K562 (cell line): ENCODE measurements at regions not wholly inside any gene's neighbourhood (a gene's known extent, or its start where the extent isn't known, plus 50 kb on each side); places are given as distances from the start of the nearest gene placed in this dataset.

ENCODE experiments used
- ATAC-seq: fragments of 200-7000 bp; cut with Tn5 transposase; 3 replicates; pipeline ENCODE4 v1.9.1; 2020; ENCODE audit warnings: moderate library complexity
- BruUV-seq: library from RNA; stranded (reverse); fragments of 400-500 nt; replicated peaks from 2 replicates; lab custom pipeline; 2021; lab: Mats Ljungman, UMichigan
- CTCF ChIA-PET: fragments of 300-600 bp; formaldehyde crosslinking; extraction: SDS; loops from one replicate; lab custom pipeline; 2021; ENCODE audit warnings: low intra/inter-chr PET ratio; lab: Yijun Ruan, JAX
- POLR2A ChIA-PET: fragments of 300-600, 350-650 bp; sonication (Branson Sonifier 250); formaldehyde crosslinking; extraction: SDS; loops from one replicate; lab custom pipeline; 2021; ENCODE audit warnings: antibody characterized with exemption, inconsistent platforms; lab: Yijun Ruan, JAX
- DNase-seq, 4 experiments: peaks; one replicate each; pipeline versions ENCODE4 v3.0.0 to v3.0.0-alpha.2; 2011 to 2018; ENCODE audit warnings: low spot score in 3 of 4, mixed read lengths in 3 of 4; ENCODE audit errors: extremely low read depth in 1 of 4
- FAIRE-seq: peaks from 2 replicates; lab custom pipeline; 2011; peaks lifted over from hg19 to GRCh38; lab: Jason Lieb, UNC
- H2AFZ ChIP-seq: 2 replicates; pipeline ENCODE4 v1.6.0; 2011; ENCODE audit warnings: low read depth, low read length, control low read depth, inconsistent platforms
- H3K27ac ChIP-seq: fragments of 200-600 bp; 3 replicates; pipeline ENCODE4 v1.8.0; 2011; ENCODE audit warnings: low read depth, mild to moderate bottlenecking, control low read depth, inconsistent platforms, low read length, moderate library complexity, mixed read lengths; ENCODE audit errors: extremely low read depth
- H3K27me3 ChIP-seq, 2 experiments: fragments of 300-600 bp in 1 of 2; 2 replicates in 1 of 2; 3 replicates in 1 of 2; pipeline versions ENCODE4 v1.6.0 to v1.8.0; 2011; ENCODE audit warnings: inconsistent platforms in 2 of 2, low read length in 2 of 2, mild to moderate bottlenecking in 1 of 2, mixed read lengths in 1 of 2, moderate library complexity in 1 of 2; ENCODE audit not compliant: control insufficient read depth in 2 of 2, insufficient read depth in 2 of 2
- H3K36me3 ChIP-seq: fragments of 300-600 bp; 3 replicates; pipeline ENCODE4 v1.8.0; 2011; ENCODE audit warnings: mild to moderate bottlenecking, low read length, inconsistent platforms; ENCODE audit not compliant: control insufficient read depth, insufficient read depth
- H3K4me1 ChIP-seq, 2 experiments: fragments of 200-600 bp in 1 of 2; replicated peaks in 1 of 2; 2 replicates in 1 of 2; 3 replicates in 1 of 2; pipeline versions ENCODE4 v1.5.1 to v1.8.0; 2011; ENCODE audit warnings: inconsistent platforms in 2 of 2, low read length in 2 of 2, mild to moderate bottlenecking in 1 of 2, mixed read lengths in 1 of 2, moderate library complexity in 1 of 2; ENCODE audit not compliant: control insufficient read depth in 2 of 2, insufficient read depth in 2 of 2
- H3K4me2 ChIP-seq: 2 replicates; pipeline ENCODE4 v1.6.1; 2011; ENCODE audit warnings: low read length, control low read depth, inconsistent platforms, mixed read lengths; ENCODE audit not compliant: insufficient read depth
- H3K4me3 ChIP-seq: fragments of 200-600 bp; sonication (generic), shearing (Covaris generic); 2 replicates; pipeline ENCODE4 v1.5.1; 2016; ENCODE audit warnings: control low read depth, inconsistent platforms
- H3K79me2 ChIP-seq: fragments of 200-600 bp; 3 replicates; pipeline ENCODE4 v1.8.0; 2011; ENCODE audit warnings: low read length, inconsistent platforms; ENCODE audit not compliant: control insufficient read depth, insufficient read depth
- H3K9ac ChIP-seq, 2 experiments: 2 replicates each; pipeline versions ENCODE4 v1.6.0 to v1.6.1; 2011; ENCODE audit warnings: low read depth in 2 of 2, low read length in 2 of 2, control low read depth in 1 of 2, inconsistent platforms in 1 of 2, mild to moderate bottlenecking in 1 of 2, mixed read lengths in 1 of 2; ENCODE audit not compliant: insufficient read depth in 1 of 2
- H3K9me1 ChIP-seq: one replicate; pipeline ENCODE4 v1.6.0; 2011; ENCODE audit warnings: inconsistent platforms, mild to moderate bottlenecking, low read length, moderate library complexity; ENCODE audit not compliant: control insufficient read depth, insufficient read depth
- H3K9me3 ChIP-seq: replicated peaks from 2 replicates; pipeline ENCODE4 v1.5.1; 2011; ENCODE audit warnings: low read depth, low read length, inconsistent platforms; ENCODE audit not compliant: control insufficient read depth, insufficient read depth
- H4K20me1 ChIP-seq: replicated peaks from 2 replicates; pipeline ENCODE4 v1.6.1; 2011; ENCODE audit warnings: low read length, inconsistent platforms, mixed read lengths; ENCODE audit not compliant: control insufficient read depth, insufficient read depth
- CBX3 ChIP-seq, 2 experiments: IDR thresholded peaks; 1 replicate in 1 of 2; 2 replicates in 1 of 2; pipeline ENCODE4 v1.6.1; 2012; ENCODE audit warnings: inconsistent platforms in 2 of 2, low read length in 2 of 2, borderline replicate concordance in 1 of 2, control low read depth in 1 of 2
- CEBPB ChIP-seq: fragments of 450-650 bp; IDR thresholded peaks from 2 replicates; pipeline ENCODE4 v1.6.1; 2016; ENCODE audit warnings: missing genetic modification characterization, missing compliant biosample characterization
- HES1 ChIP-seq: fragments of 450-650 bp; IDR thresholded peaks from 2 replicates; pipeline ENCODE4 v1.6.1; 2016; ENCODE audit warnings: low read depth, mild to moderate bottlenecking, moderate library complexity
- PYGO2 ChIP-seq: fragments of 450-650 bp; IDR thresholded peaks from 2 replicates; pipeline ENCODE4 v1.6.1; 2016; ENCODE audit warnings: mild to moderate bottlenecking, missing genetic modification characterization, moderate library complexity, missing compliant biosample characterization
- SP2 ChIP-seq: IDR thresholded peaks from 2 replicates; pipeline ENCODE4 v1.6.1; 2011; ENCODE audit warnings: mild to moderate bottlenecking, low read depth, low read length, moderate library complexity; ENCODE audit not compliant: poor library complexity, severe bottlenecking; ENCODE audit errors: extremely low read depth
- TCF3 ChIP-seq: sonication (generic); formaldehyde crosslinking; IDR thresholded peaks from 2 replicates; pipeline ENCODE4 v1.4.0; 2020; ENCODE audit warnings: mild to moderate bottlenecking, missing genetic modification reagents
- TRIM24 ChIP-seq, 2 experiments: fragments of 450-650 bp; IDR thresholded peaks; 2 replicates each; pipeline ENCODE4 v1.6.1; 2016
- TRIM28 ChIP-seq: fragments of 450-650 bp; IDR thresholded peaks from 2 replicates; pipeline ENCODE4 v1.6.1; 2017
- USF2 ChIP-seq: sonication (generic); formaldehyde crosslinking; IDR thresholded peaks from 2 replicates; pipeline ENCODE4 v1.5.0; 2020; ENCODE audit warnings: missing genetic modification reagents
- YY1 ChIP-seq, 3 experiments: IDR thresholded peaks; 2 replicates each; pipeline ENCODE4 v1.6.1; 2011; ENCODE audit warnings: low read length in 2 of 3, mild to moderate bottlenecking in 2 of 3, moderate library complexity in 2 of 3, borderline replicate concordance in 1 of 3, control low read depth in 1 of 3, low read depth in 1 of 3; ENCODE audit not compliant: insufficient read depth in 3 of 3, insufficient replicate concordance in 2 of 3, control insufficient read depth in 1 of 3, insufficient read length in 1 of 3; ENCODE audit errors: extremely low read depth in 1 of 3
- ZNF197 ChIP-seq: fragments of 200-800 bp; sonication (Bioruptor generic); IDR thresholded peaks from 2 replicates; pipeline ENCODE4 v1.6.1; 2016; ENCODE audit warnings: low read depth, missing genetic modification characterization, missing compliant biosample characterization
- ZNF232 ChIP-seq: sonication (generic); formaldehyde crosslinking; IDR thresholded peaks from 2 replicates; pipeline ENCODE4 v1.8.0; 2022; ENCODE audit warnings: mild to moderate bottlenecking, missing genetic modification reagents
- ZNF785 ChIP-seq: fragments of 250-450 bp; sonication (Bioruptor Pico); IDR thresholded peaks from 2 replicates; pipeline ENCODE4 v1.4.0; 2020; ENCODE audit warnings: mild to moderate bottlenecking
- WGBS: fragments of 100-300 bp; shearing (Covaris generic); methylation state at CpG from one replicate; pipeline ENCODE4 v1.1.6; 2016; ENCODE audit warnings: low coverage, mixed read lengths; ENCODE audit not compliant: insufficient coverage; ENCODE audit errors: missing lambda C conversion rate; 5-methylcytosine and 5-hydroxymethylcytosine counted together
- in situ Hi-C: fragments of 300-500 bp; cut with MboI; formaldehyde crosslinking; loops from 4 replicates; pipeline ENCODE4 v1.15.0; 2018; ENCODE audit warnings: inconsistent platforms, mixed read lengths
- intact Hi-C: fragments of 100-400 bp; cut with micrococcal nuclease; formaldehyde crosslinking; loops from 2 replicates; pipeline ENCODE4 v1.14.2; 2022
- TF ChIP-seq, protein P1 (sequence below): sonication (generic); formaldehyde crosslinking; IDR thresholded peaks from 2 replicates; pipeline ENCODE4 v1.9.0; 2022; ENCODE audit warnings: mild to moderate bottlenecking, missing genetic modification reagents
- TF ChIP-seq, protein P2 (sequence below): fragments of 250-450 bp; sonication (Bioruptor Pico); IDR thresholded peaks from 2 replicates; pipeline ENCODE4 v1.5.1; 2021; ENCODE audit warnings: mild to moderate bottlenecking

- Histone ChIP-seq H3K9me3 (0 out of 2 replicates have a peak, but pooled peaks cover 5% of the 10 kb centered on the region), H3K79me2 (no peaks in the 10 kb centered on the region), H4K20me1 (no peaks in the 10 kb centered on the region), H3K27ac (no peak overlapping the region), H3K4me2 (no peak overlapping the region), H3K9me1 (no peaks in the 10 kb centered on the region), H3K9ac (no peak overlapping the region), H3K27me3 (peaks cover 0 to 14% of the 10 kb centered on the region in 2 experiments; a peak in 3 of 5 replicates), H3K4me3 (no peak overlapping the region), H3K36me3 (no peaks in the 10 kb centered on the region), H2AFZ (no peak overlapping the region), H3K4me1 (peaks cover 0 to 10% of the 10 kb centered on the region in 2 experiments; a peak in 3 of 5 replicates)
- CTCF ChIA-PET: no interaction called here
- POLR2A ChIA-PET: no interaction called here
- DNase-seq (no peak), FAIRE-seq (no peak), ATAC-seq (no peak)
- TF ChIP-seq TCF3 (CRISPR knock-in tag): no peak
- no peak for TF ChIP-seq TRIM28
- peak in 1 of 2 experiments; percentile 35; a peak in 1 of 4 replicates for TF ChIP-seq TRIM24 (IDR thresholded peaks at IDR 0.05)
- TF ChIP-seq ZNF232 (CRISPR knock-in tag): no peak
- no peak for TF ChIP-seq ZNF197 (CRISPR knock-in tag)
- no peak for TF ChIP-seq ZNF785 (CRISPR knock-in tag)
- TF ChIP-seq YY1 (IDR thresholded peaks at IDR 0.05; ENCODE audit: borderline replicate concordance in 1 of 3, control insufficient read depth in 1 of 3, extremely low read depth in 1 of 3, insufficient read depth in 3 of 3, insufficient read length in 1 of 3, insufficient replicate concordance in 2 of 3, low read depth in 1 of 3, low read length in 2 of 3): peak in 1 of 3 experiments; percentile 69
- TF ChIP-seq CBX3 (IDR thresholded peaks at IDR 0.05; ENCODE audit: borderline replicate concordance in 1 of 2, low read length in 2 of 2): peak in 1 of 2 experiments; percentile 69; a peak in 1 of 3 replicates
- TF ChIP-seq SP2: no peak
- TF ChIP-seq, protein P1, sequence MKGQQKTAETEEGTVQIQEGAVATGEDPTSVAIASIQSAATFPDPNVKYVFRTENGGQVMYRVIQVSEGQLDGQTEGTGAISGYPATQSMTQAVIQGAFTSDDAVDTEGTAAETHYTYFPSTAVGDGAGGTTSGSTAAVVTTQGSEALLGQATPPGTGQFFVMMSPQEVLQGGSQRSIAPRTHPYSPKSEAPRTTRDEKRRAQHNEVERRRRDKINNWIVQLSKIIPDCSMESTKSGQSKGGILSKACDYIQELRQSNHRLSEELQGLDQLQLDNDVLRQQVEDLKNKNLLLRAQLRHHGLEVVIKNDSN (CRISPR knock-in tag): peak; percentile 77
- TF ChIP-seq HES1: no peak
- TF ChIP-seq, protein P2, sequence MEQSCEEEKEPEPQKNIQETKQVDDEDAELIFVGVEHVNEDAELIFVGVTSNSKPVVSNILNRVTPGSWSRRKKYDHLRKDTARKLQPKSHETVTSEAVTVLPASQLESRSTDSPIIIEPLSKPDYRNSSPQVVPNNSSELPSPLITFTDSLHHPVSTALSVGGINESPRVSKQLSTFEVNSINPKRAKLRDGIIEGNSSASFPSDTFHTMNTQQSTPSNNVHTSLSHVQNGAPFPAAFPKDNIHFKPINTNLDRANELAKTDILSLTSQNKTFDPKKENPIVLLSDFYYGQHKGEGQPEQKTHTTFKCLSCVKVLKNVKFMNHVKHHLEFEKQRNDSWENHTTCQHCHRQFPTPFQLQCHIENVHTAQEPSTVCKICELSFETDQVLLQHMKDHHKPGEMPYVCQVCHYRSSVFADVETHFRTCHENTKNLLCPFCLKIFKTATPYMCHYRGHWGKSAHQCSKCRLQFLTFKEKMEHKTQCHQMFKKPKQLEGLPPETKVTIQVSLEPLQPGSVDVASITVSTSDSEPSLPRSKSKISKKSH (CRISPR knock-in tag): no peak
- 0 out of 2 replicates have a peak, but pooled peaks have one; percentile 10 for TF ChIP-seq CEBPB (tag)
- no peak for TF ChIP-seq PYGO2
- TF ChIP-seq USF2 (CRISPR knock-in tag): peak; percentile 45
- no TSS peak for BruUV-seq
- in situ Hi-C loops (no loop called here), intact Hi-C loops (no loop called here)
- WGBS: 23% methylated on average over 3 of the region's 3 CpGs
Observed at GRCh38 chr16:8126313-8126712, 464.0 kb downstream of the TMEM114 start.
